Keratinocyte (primary cell): ENCODE measurements at regions not wholly inside any gene's neighbourhood (a gene's known extent, or its start where the extent isn't known, plus 50 kb on each side); places are given as distances from the start of the nearest gene placed in this dataset.

Experiments used
- CTCF ChIP-seq, 3 experiments: IDR thresholded peaks in 1 of 3; conservative IDR thresholded peaks in 1 of 3; optimal IDR thresholded peaks in 1 of 3; 2 replicates in 2 of 3; 3 replicates in 1 of 3; pipeline versions ENCODE3 to v1.5.1; 2011; ENCODE audit warnings: low read length in 3 of 3, mild to moderate bottlenecking in 3 of 3, moderate library complexity in 2 of 3, control low read depth in 1 of 3, inconsistent platforms in 1 of 3; ENCODE audit not compliant: insufficient read depth in 2 of 3; ENCODE audit errors: extremely low read depth in 1 of 3
- EZH2 ChIP-seq: IDR thresholded peaks from one replicate; pipeline ENCODE4 v1.6.1; 2012; ENCODE audit warnings: inconsistent platforms, mild to moderate bottlenecking, low read length, moderate library complexity

- TF ChIP-seq CTCF (optimal IDR thresholded peaks at IDR 0.05 in 1 of 3, IDR thresholded peaks at IDR 0.05 in 1 of 3, conservative IDR thresholded peaks at IDR 0.05 in 1 of 3; ENCODE audit: extremely low read depth in 1 of 3, insufficient read depth in 2 of 3, low read length in 3 of 3) (no peak), EZH2 (no peak)
Observed at GRCh38 chr1:209433649-209434031, 149.9 kb upstream of the CAMK1G start.
